T47D (cell line): ENCODE measurements at regions not wholly inside any gene's neighbourhood (a gene's known extent, or its start where the extent isn't known, plus 50 kb on each side); places are given as distances from the start of the nearest gene placed in this dataset.
"Not testable (repeated sequence)": the region's sequence is repeated elsewhere in the genome, so short reads cannot be mapped to it uniquely, and the experiment has no call there.

Experiments used
- DNase-seq, 2 experiments: peaks; one replicate each; pipeline versions ENCODE4 v3.0.0 to v3.0.0-alpha.2; 2011 to 2012; ENCODE audit warnings: low read depth in 1 of 2, low spot score in 1 of 2
- JUND ChIP-seq: IDR thresholded peaks from 2 replicates; pipeline ENCODE4 v1.6.1; 2012; ENCODE audit warnings: low read depth
- in situ Hi-C: cut with HindIII; loops from 2 replicates; pipeline ENCODE4 v1.10.0; 2016; ENCODE audit warnings: low sequenced_read_pairs, low pct_unique_long_range_greater_than_20kb

DNA sequence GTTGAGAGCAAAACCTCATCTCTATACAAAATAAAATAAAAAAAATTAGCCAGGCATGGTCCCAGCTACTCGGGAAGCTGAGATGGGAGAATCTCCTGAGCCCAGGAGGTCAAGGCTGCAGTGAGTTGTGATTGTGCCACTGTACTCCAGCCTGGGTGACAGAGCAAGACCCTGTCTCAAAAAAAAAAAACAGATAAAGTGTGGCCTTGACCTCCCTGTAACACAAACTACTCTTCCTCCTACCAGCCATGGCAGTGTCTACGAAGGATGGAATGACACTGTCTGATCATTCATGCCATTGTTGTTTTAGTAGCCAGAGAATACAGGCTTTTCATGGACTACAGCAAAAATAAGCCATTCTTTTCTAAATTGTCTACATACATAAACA, 117.1 kb upstream of the IQSEC1 start:
- TF ChIP-seq JUND: no peak
- no peak for DNase-seq
- in situ Hi-C loops: no loop called here

- no peak for DNase-seq
- no peak for TF ChIP-seq JUND
- in situ Hi-C loops: no loop called here
Observed at GRCh38 chr3:13189639-13190377, 116.6 kb upstream of the IQSEC1 start.

DNA sequence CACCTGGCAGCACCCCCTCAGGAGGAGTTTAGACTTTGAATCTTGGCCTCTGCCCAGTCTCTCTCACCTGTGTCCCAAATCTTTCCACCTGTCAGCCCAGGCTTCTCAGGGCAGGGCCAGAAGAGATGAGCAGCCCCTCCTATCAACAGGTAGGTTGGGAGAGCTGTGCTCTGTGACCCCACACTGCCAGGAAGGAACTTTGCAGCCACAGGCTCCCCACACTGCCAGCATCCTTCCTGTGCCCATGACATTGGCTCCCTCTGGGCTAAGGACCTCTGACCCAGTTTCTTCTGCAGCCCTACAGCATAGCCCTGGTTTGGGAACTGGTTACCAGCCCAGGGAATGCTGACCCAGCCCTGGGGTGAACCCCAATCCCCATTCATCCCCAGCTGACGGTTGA, 115.7 kb upstream of the IQSEC1 start:
- in situ Hi-C loops: no loop called here
- no peak for TF ChIP-seq JUND
- DNase-seq: no peak

GRCh38 chr3:13188181-13188779, 115.1 kb upstream of the IQSEC1 start:
- no peak for TF ChIP-seq JUND
- in situ Hi-C loops: no loop called here
- DNase-seq: no peak

DNA sequence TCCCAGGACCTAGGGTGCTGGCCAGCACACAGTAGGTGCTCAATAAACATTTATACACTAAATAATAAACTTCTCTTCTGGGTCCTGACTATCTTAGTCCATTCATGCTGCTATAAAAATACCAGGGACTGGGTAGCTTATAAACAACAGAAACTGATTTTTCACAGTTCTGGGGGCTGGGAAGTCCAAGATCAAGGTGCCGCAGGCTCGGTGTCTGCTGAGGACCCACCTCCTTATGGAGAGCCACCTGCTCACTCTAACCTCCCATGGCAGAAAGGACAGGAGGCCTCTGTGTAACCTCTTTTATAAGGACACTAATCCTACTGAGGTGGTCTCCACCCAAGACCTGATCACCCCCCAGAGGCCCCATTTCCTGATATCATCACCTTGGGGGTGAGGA, 114.4 kb upstream of the IQSEC1 start:
- TF ChIP-seq JUND: no peak
- in situ Hi-C loops: no loop called here
- no peak for DNase-seq

DNA sequence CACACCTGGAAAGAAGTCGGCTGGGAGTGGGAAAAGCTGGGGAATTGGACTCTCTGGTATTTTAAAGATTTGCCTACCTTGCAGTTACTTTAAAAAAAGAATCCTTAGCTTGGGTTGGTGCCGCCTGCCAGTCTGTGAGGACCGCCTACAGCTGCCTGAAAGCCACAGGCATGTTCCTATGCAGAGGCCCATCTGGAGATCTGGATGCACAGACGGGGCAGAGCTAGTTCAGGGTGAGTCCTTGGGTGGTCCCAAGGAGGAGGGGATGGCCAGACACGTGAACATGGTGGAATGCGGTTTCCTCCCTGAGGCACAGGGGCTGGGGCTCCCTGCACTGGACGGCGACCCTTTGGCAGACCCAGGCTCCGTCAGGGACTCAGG, 113.2 kb upstream of the IQSEC1 start:
- DNase-seq: no peak
- no peak for TF ChIP-seq JUND
- in situ Hi-C loops: no loop called here

GRCh38 chr3:13185737-13186434, 112.7 kb upstream of the IQSEC1 start:
- no peak for TF ChIP-seq JUND
- no peak for DNase-seq
- in situ Hi-C loops: no loop called here

DNA sequence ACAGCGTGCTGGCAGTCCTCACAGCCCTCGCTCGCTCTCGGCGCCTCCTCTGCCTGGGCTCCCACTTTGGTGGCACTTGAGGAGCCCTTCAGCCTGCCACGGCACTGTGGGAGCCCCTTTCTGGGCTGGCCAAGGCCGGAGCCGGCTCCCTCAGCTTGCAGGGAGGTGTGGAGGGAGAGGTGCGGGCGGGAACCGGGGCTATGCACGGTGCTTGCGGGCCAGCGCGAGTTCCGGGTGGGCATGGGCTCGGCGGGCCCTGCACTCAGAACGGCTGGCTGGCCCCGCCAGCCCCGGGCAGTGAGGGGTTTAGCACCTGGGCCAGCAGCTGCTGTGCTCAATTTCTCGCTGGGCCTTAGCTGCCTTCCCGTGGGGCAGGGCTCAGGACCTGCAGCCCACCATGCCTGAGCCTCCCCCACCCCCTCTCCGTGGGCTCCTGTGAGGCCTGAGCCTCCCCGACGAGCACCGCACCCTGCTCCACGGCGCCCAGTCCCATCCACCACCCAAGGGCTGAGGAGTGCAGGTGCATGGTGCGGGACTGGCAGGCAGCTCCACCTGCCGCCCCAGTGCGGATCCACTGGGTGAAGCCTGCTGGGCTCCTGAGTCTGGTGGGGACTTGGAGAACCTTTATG, 106.5 kb upstream of the IQSEC1 start:
- DNase-seq, in situ Hi-C loops: not testable (repeated sequence)

GRCh38 chr3:13179181-13179580, 106.0 kb upstream of the IQSEC1 start:
- in situ Hi-C loops: no loop called here
- TF ChIP-seq JUND: no peak
- DNase-seq: no peak

- in situ Hi-C loops: no loop called here
- TF ChIP-seq JUND: no peak
Observed at GRCh38 chr3:13178107-13178506, 104.9 kb upstream of the IQSEC1 start.

DNA sequence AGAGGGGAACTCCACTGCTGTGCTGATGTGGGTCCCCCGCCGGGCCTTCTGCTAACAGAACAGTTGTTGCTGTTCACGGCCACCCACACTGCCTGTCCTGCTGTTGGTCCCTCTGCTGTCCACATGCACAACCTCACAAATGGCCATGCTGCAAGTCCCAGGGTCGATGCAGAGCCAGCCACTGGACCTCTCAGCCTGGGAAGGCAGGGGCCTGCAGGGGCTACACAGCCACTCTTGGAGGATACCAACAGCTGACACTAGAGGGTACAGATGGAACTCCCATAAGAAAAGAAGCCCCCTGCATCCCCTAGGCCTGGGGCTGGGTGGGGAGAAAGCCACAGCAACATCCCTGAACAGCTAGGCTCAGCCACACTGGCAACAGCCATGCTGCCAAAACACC, 104.4 kb upstream of the IQSEC1 start:
- in situ Hi-C loops: no loop called here
- no peak for TF ChIP-seq JUND
- no peak for DNase-seq

More at GRCh38 chr3:13178107-13178506, 104.9 kb upstream of the IQSEC1 start:
- DNase-seq: no peak

DNA sequence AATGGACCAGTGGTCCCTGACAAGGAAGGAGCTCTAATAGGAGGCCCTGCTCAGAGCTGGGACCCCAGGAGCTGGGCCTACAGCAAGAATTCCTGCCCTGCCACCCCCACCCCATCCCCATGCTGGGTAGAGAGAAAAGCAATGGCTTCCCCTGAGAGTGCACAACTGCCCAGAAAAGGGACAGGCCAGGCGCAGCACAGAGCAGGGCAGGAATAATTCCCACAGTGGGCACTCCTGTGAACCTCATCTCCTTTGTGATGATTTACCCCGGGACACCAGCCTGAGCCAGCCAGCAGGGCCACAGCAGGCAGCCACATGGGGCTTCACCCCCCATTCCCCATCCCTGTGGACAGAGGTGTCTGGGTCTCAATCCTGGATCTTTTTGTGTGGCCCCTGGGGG, 104.0 kb upstream of the IQSEC1 start:
- in situ Hi-C loops: no loop called here
- no peak for TF ChIP-seq JUND

GRCh38 chr3:13176445-13176844, 103.2 kb upstream of the IQSEC1 start:
- TF ChIP-seq JUND: no peak
- in situ Hi-C loops: no loop called here
- DNase-seq: no peak

More for the DNA sequence above, 104.0 kb upstream of the IQSEC1 start:
- DNase-seq: no peak
